ENCODE measurements at regions not wholly inside any gene's neighbourhood (a gene's known extent, or its start where the extent isn't known, plus 50 kb on each side); places are given as distances from the start of the nearest gene placed in this dataset.

GRCh38 chr5:99398976-99399375 lies 470.2 kb upstream of the CHD1 start:
- TF ChIP-seq CTCF (conservative IDR thresholded peaks at IDR 0.05; ENCODE audit: low read length) (no peak), EZH2phosphoT487 (IDR thresholded peaks at IDR 0.05; ENCODE audit: borderline replicate concordance, low read depth, low read length) (no peak)
